Right renal pelvis (tissue), 4 donors: ENCODE measurements at regions not wholly inside any gene's neighbourhood (a gene's known extent, or its start where the extent isn't known, plus 50 kb on each side); places are given as distances from the start of the nearest gene placed in this dataset.

ENCODE experiments used
- DNase-seq, 4 donors: peaks; one replicate each; pipeline ENCODE4 v3.0.0-alpha.2; 2013; ENCODE audit warnings: low read depth in 4 of 4, low spot score in 3 of 4, missing footprints in 1 of 4

DNA sequence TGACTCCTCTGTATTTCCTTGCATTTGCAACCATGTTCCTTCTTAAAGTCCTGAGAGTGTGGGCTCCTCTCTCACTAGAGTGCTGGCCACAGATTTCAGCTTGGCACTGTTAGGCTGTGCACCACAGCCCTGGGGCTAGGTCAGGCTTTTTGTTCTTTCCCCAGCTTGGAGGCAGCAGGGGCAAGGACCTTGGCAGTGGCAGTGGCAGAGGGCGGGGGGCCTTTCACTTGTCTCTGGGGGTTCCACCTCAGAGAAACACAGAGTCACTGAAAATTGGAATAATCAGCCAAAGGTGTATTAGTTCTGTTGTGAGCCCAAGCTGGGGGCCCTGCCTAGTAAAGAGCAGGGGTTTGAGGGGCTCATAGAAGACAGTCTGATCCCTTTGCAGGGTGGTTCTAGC lies 142.8 kb upstream of the CT83 start:
- no peak for DNase-seq

- no peak for DNase-seq
These were observed 133.2 kb upstream of the CT83 start for GRCh38 chrX:116596010-116596409.
